Activated CD4-positive, alpha-beta T cell treated with anti-CD3 and anti-CD28 coated beads, Interleukin-2, amount 10 ng/mL, durations not matched to agents 7 days and 5 days (primary cell): ENCODE measurements at regions not wholly inside any gene's neighbourhood (a gene's known extent, or its start where the extent isn't known, plus 50 kb on each side); places are given as distances from the start of the nearest gene placed in this dataset.

Source experiments
- CTCF ChIA-PET: fragments of 350-600 bp; sonication (Branson Sonifier 250); formaldehyde crosslinking; loops from one replicate; lab custom pipeline; 2021; ENCODE audit warnings: antibody characterized with exemption; lab: Charles Lee
- POLR2A ChIA-PET: fragments of 350-600 bp; sonication (Branson Sonifier 250); formaldehyde crosslinking; loops from one replicate; lab custom pipeline; 2021; ENCODE audit warnings: antibody characterized with exemption; lab: Charles Lee
- DNase-seq: peaks from one replicate; pipeline ENCODE4 v3.0.0-alpha.2; 2020
- H3K27ac Mint-ChIP-seq: one replicate; pipeline ENCODE4 v1.8.0; 2021; ENCODE audit warnings: mild to moderate bottlenecking, moderate library complexity, mixed read lengths
- H3K27me3 Mint-ChIP-seq: one replicate; pipeline ENCODE4 v1.8.0; 2021; ENCODE audit warnings: mixed read lengths
- H3K36me3 Mint-ChIP-seq: one replicate; pipeline ENCODE4 v1.8.0; 2021; ENCODE audit warnings: low read depth, mixed read lengths
- H3K4me1 Mint-ChIP-seq: one replicate; pipeline ENCODE4 v1.8.0; 2021; ENCODE audit warnings: mixed read lengths
- H3K4me3 Mint-ChIP-seq: one replicate; pipeline ENCODE4 v1.8.0; 2021; ENCODE audit warnings: mild to moderate bottlenecking, moderate library complexity, mixed read lengths
- H3K9me3 Mint-ChIP-seq: one replicate; pipeline ENCODE4 v1.8.0; 2021; ENCODE audit warnings: mixed read lengths

GRCh38 chr9:79928661-79929223 is 357.0 kb downstream of the TLE4 start:
- Mint-ChIP-seq H3K4me3 (no peak overlapping the region), H3K27me3 (no peaks in the 10 kb centered on the region), H3K36me3 (no peaks in the 10 kb centered on the region), H3K9me3 (peaks cover 4% of the 10 kb centered on the region), H3K27ac (no peak overlapping the region), H3K4me1 (no peaks in the 10 kb centered on the region)
- CTCF ChIA-PET: no interaction called here
- no peak for DNase-seq
- POLR2A ChIA-PET: no interaction called here

GRCh38 chr9:79925326-79925725 is 353.6 kb downstream of the TLE4 start:
- H3K9me3 Mint-ChIP-seq: peaks cover 4% of the 10 kb centered on the region
- no peaks in the 10 kb centered on the region for H3K36me3 Mint-ChIP-seq
- CTCF ChIA-PET: no interaction called here
- no peak overlapping the region for H3K27ac Mint-ChIP-seq
- H3K4me3 Mint-ChIP-seq: no peak overlapping the region
- POLR2A ChIA-PET: interaction anchor here (0.6 kb wide), 1 partner anchor 709 kb away, joined by 7 read pairs; no protein-coding TSS in a partner anchor
- no peaks in the 10 kb centered on the region for H3K4me1 Mint-ChIP-seq
- H3K27me3 Mint-ChIP-seq: no peaks in the 10 kb centered on the region
- DNase-seq: no peak

GRCh38 chr9:79924836-79925235 is 353.1 kb downstream of the TLE4 start:
- Mint-ChIP-seq H3K4me3 (no peak overlapping the region), H3K4me1 (no peaks in the 10 kb centered on the region), H3K36me3 (no peaks in the 10 kb centered on the region), H3K27ac (no peak overlapping the region), H3K27me3 (no peaks in the 10 kb centered on the region), H3K9me3 (peaks cover 4% of the 10 kb centered on the region)
- no peak for DNase-seq
- CTCF ChIA-PET: no interaction called here
- POLR2A ChIA-PET: no interaction called here

- no peak overlapping the region for H3K27ac Mint-ChIP-seq
- no peaks in the 10 kb centered on the region for H3K27me3 Mint-ChIP-seq
- H3K36me3 Mint-ChIP-seq: no peaks in the 10 kb centered on the region
- H3K4me1 Mint-ChIP-seq: no peaks in the 10 kb centered on the region
- no peak overlapping the region for H3K4me3 Mint-ChIP-seq
- H3K9me3 Mint-ChIP-seq: no peaks in the 10 kb centered on the region
- ChIA-PET POLR2A (no interaction called here), CTCF (no interaction called here)
- DNase-seq: no peak
Observed at GRCh38 chr9:79917421-79917820, 345.7 kb downstream of the TLE4 start.

GRCh38 chr9:79913867-79914266 is 342.1 kb downstream of the TLE4 start:
- Mint-ChIP-seq H3K27ac (no peak overlapping the region), H3K36me3 (no peaks in the 10 kb centered on the region), H3K9me3 (no peaks in the 10 kb centered on the region), H3K27me3 (peaks cover 2% of the 10 kb centered on the region), H3K4me3 (no peak overlapping the region), H3K4me1 (no peaks in the 10 kb centered on the region)
- ChIA-PET CTCF (no interaction called here), POLR2A (no interaction called here)
- no peak for DNase-seq

GRCh38 chr9:79912318-79913070 is 340.7 kb downstream of the TLE4 start:
- Mint-ChIP-seq H3K9me3 (no peaks in the 10 kb centered on the region), H3K4me3 (no peak overlapping the region), H3K27me3 (peaks cover 2% of the 10 kb centered on the region), H3K27ac (no peak overlapping the region), H3K36me3 (no peaks in the 10 kb centered on the region), H3K4me1 (no peaks in the 10 kb centered on the region)
- ChIA-PET CTCF (interaction anchor here (0.7 to 1.4 kb wide), 2 partner anchors 10 to 11 kb away, joined by 3 read pairs; no protein-coding TSS in a partner anchor), POLR2A (no interaction called here)
- no peak for DNase-seq

- no peak overlapping the region for H3K4me3 Mint-ChIP-seq
Observed at GRCh38 chr9:79911724-79912123, 340.0 kb downstream of the TLE4 start.

GRCh38 chr9:79902825-79903600 is 331.2 kb downstream of the TLE4 start:
- no peak overlapping the region for H3K27ac Mint-ChIP-seq
- ChIA-PET CTCF (interaction anchor here (0.6 kb wide), 1 partner anchor 556 kb away, joined by 5 read pairs; no protein-coding TSS in a partner anchor), POLR2A (no interaction called here)
- H3K27me3 Mint-ChIP-seq: peaks cover 8% of the 10 kb centered on the region
- peaks cover 5% of the 10 kb centered on the region for H3K9me3 Mint-ChIP-seq
- H3K4me3 Mint-ChIP-seq: no peak overlapping the region
- no peaks in the 10 kb centered on the region for H3K36me3 Mint-ChIP-seq
- no peaks in the 10 kb centered on the region for H3K4me1 Mint-ChIP-seq
- no peak for DNase-seq

More at GRCh38 chr9:79911724-79912123, 340.0 kb downstream of the TLE4 start:
- CTCF ChIA-PET: interaction anchor here (0.7 to 1.4 kb wide), 2 partner anchors 10 to 15 kb away, joined by 3 to 4 read pairs; no protein-coding TSS in a partner anchor
- H3K27ac Mint-ChIP-seq: no peak overlapping the region
- peaks cover 2% of the 10 kb centered on the region for H3K27me3 Mint-ChIP-seq
- peaks cover 2% of the 10 kb centered on the region for H3K9me3 Mint-ChIP-seq
- no peaks in the 10 kb centered on the region for H3K36me3 Mint-ChIP-seq
- POLR2A ChIA-PET: no interaction called here
- no peak for DNase-seq
- no peaks in the 10 kb centered on the region for H3K4me1 Mint-ChIP-seq

- H3K27ac Mint-ChIP-seq: no peak overlapping the region
- no peak overlapping the region for H3K4me3 Mint-ChIP-seq
- ChIA-PET CTCF (interaction anchor here (1.4 kb wide), 1 partner anchor 12 kb away, joined by 3 read pairs; no protein-coding TSS in a partner anchor), POLR2A (no interaction called here)
- H3K4me1 Mint-ChIP-seq: no peaks in the 10 kb centered on the region
- H3K36me3 Mint-ChIP-seq: no peaks in the 10 kb centered on the region
- no peak for DNase-seq
- H3K9me3 Mint-ChIP-seq: peaks cover 3% of the 10 kb centered on the region
- peaks cover 5% of the 10 kb centered on the region for H3K27me3 Mint-ChIP-seq
Observed at GRCh38 chr9:79900754-79901153, 329.0 kb downstream of the TLE4 start.

- Mint-ChIP-seq H3K4me1 (no peaks in the 10 kb centered on the region), H3K36me3 (no peaks in the 10 kb centered on the region), H3K27ac (no peak overlapping the region), H3K9me3 (peaks cover 3% of the 10 kb centered on the region), H3K27me3 (no peaks in the 10 kb centered on the region), H3K4me3 (no peak overlapping the region)
- POLR2A ChIA-PET: no interaction called here
- CTCF ChIA-PET: interaction anchor here (1.3 kb wide), 1 partner anchor 14 kb away, joined by 4 read pairs; no protein-coding TSS in a partner anchor
- DNase-seq: no peak
Observed at GRCh38 chr9:79896390-79896980, 324.7 kb downstream of the TLE4 start.

- POLR2A ChIA-PET: no interaction called here
- H3K27ac Mint-ChIP-seq: no peak overlapping the region
- H3K4me1 Mint-ChIP-seq: no peaks in the 10 kb centered on the region
- no peak overlapping the region for H3K4me3 Mint-ChIP-seq
- H3K36me3 Mint-ChIP-seq: no peaks in the 10 kb centered on the region
- peaks cover 3% of the 10 kb centered on the region for H3K9me3 Mint-ChIP-seq
- peaks cover 2% of the 10 kb centered on the region for H3K27me3 Mint-ChIP-seq
- CTCF ChIA-PET: no interaction called here
- DNase-seq: no peak
Observed at GRCh38 chr9:79895232-79895631, 323.5 kb downstream of the TLE4 start.

- Mint-ChIP-seq H3K9me3 (no peaks in the 10 kb centered on the region), H3K4me1 (peaks cover 17% of the 10 kb centered on the region), H3K27me3 (peaks cover 6% of the 10 kb centered on the region), H3K4me3 (no peak overlapping the region), H3K36me3 (no peaks in the 10 kb centered on the region), H3K27ac (no peak overlapping the region)
- CTCF ChIA-PET: no interaction called here
- DNase-seq: no peak
- POLR2A ChIA-PET: no interaction called here
Observed at GRCh38 chr9:79889369-79889768, 317.6 kb downstream of the TLE4 start.
